ENCODE measurements at regions not wholly inside any gene's neighbourhood (a gene's known extent, or its start where the extent isn't known, plus 50 kb on each side); places are given as distances from the start of the nearest gene placed in this dataset.

- no peak overlapping the region for H3K27ac ChIP-seq (ENCODE audit: extremely low read depth, low read depth, low read length)
- H3K9me3 ChIP-seq (ENCODE audit: control insufficient read depth, insufficient read depth, low read depth, low read length), result no peaks in the 10 kb centered on the region
- no peaks in the 10 kb centered on the region for H3K36me3 ChIP-seq (ENCODE audit: control insufficient read depth in 2 of 2, insufficient read depth in 1 of 2, low read length in 2 of 2)
- no peak overlapping the region for H3K4me3 ChIP-seq (ENCODE audit: low read depth, low read length)
- POLR2A ChIA-PET, result no interaction called here
- TF ChIP-seq ZFP3 (tag by site-specific recombination; IDR thresholded peaks at IDR 0.05; ENCODE audit: low read depth), result no peak
- no peak for TF ChIP-seq SALL2 (tag by site-specific recombination; IDR thresholded peaks at IDR 0.05; ENCODE audit: borderline replicate concordance)
- TF ChIP-seq HOXC10 (CRISPR knock-in tag; IDR thresholded peaks at IDR 0.05), result no peak
- no peak for TF ChIP-seq ZNF704 (tag by site-specific recombination; IDR thresholded peaks at IDR 0.05)
- TF ChIP-seq HOXA7 (CRISPR knock-in tag; IDR thresholded peaks at IDR 0.05; ENCODE audit: borderline replicate concordance), result no peak
- TF ChIP-seq ZBTB20 (tag by site-specific recombination; IDR thresholded peaks at IDR 0.05), result no peak
- TF ChIP-seq ZNF302 (tag by site-specific recombination; IDR thresholded peaks at IDR 0.05; ENCODE audit: low read depth), result no peak
- H3K4me1 ChIP-seq (ENCODE audit: control insufficient read depth, insufficient read depth, low read length), result no peaks in the 10 kb centered on the region
- CTCF ChIA-PET, result interaction anchor here (1.2 kb wide), 1 partner anchor 264 kb away, joined by 3 read pairs; no protein-coding TSS in a partner anchor
Measured at GRCh38 chr16:54546521-54546920, 259.9 kb upstream of the IRX3 start.

- H3K4me3 ChIP-seq (ENCODE audit: low read depth, low read length), result no peak overlapping the region
- POLR2A ChIA-PET, result no interaction called here
- no peaks in the 10 kb centered on the region for H3K9me3 ChIP-seq (ENCODE audit: control insufficient read depth, insufficient read depth, low read depth, low read length)
- H3K4me1 ChIP-seq (ENCODE audit: control insufficient read depth, insufficient read depth, low read length), result no peaks in the 10 kb centered on the region
- TF ChIP-seq ZNF114 (tag by site-specific recombination; IDR thresholded peaks at IDR 0.05), result no peak
- no peak overlapping the region for H3K27ac ChIP-seq (ENCODE audit: extremely low read depth, low read depth, low read length)
- CTCF ChIA-PET, result interaction anchor here (1.2 kb wide), 1 partner anchor 263 kb away, joined by 3 read pairs; no protein-coding TSS in a partner anchor
- H3K36me3 ChIP-seq (ENCODE audit: control insufficient read depth in 2 of 2, insufficient read depth in 1 of 2, low read length in 2 of 2), result no peaks in the 10 kb centered on the region
Measured at GRCh38 chr16:54545854-54546511, 259.4 kb upstream of the IRX3 start.

- ChIA-PET POLR2A (no interaction called here), CTCF (no interaction called here)
- Histone ChIP-seq H3K36me3 (ENCODE audit: control insufficient read depth in 2 of 2, insufficient read depth in 1 of 2, low read length in 2 of 2) (no peaks in the 10 kb centered on the region), H3K4me3 (ENCODE audit: low read depth, low read length) (no peak overlapping the region), H3K9me3 (ENCODE audit: control insufficient read depth, insufficient read depth, low read depth, low read length) (no peaks in the 10 kb centered on the region), H3K27ac (ENCODE audit: extremely low read depth, low read depth, low read length) (no peak overlapping the region), H3K4me1 (ENCODE audit: control insufficient read depth, insufficient read depth, low read length) (no peaks in the 10 kb centered on the region)
- TF ChIP-seq ZSCAN16 (tag by site-specific recombination; IDR thresholded peaks at IDR 0.05) (no peak), ZXDB (tag by site-specific recombination; IDR thresholded peaks at IDR 0.05) (no peak), ZSCAN23 (tag by site-specific recombination; IDR thresholded peaks at IDR 0.05) (no peak), ZNF560 (tag by site-specific recombination; IDR thresholded peaks at IDR 0.05; ENCODE audit: borderline replicate concordance) (no peak), YY1 (tag by site-specific recombination; IDR thresholded peaks at IDR 0.05) (no peak), ZNF843 (tag by site-specific recombination; IDR thresholded peaks at IDR 0.05) (no peak), ZNF433 (tag by site-specific recombination; IDR thresholded peaks at IDR 0.05; ENCODE audit: low read depth) (no peak), ZSCAN18 (tag by site-specific recombination; IDR thresholded peaks at IDR 0.05) (no peak), SP7 (tag by site-specific recombination; IDR thresholded peaks at IDR 0.05) (no peak), ZNF138 (tag by site-specific recombination; IDR thresholded peaks at IDR 0.05; ENCODE audit: borderline replicate concordance) (no peak), ZNF837 (tag by site-specific recombination; IDR thresholded peaks at IDR 0.05) (no peak), ZNF670 (tag by site-specific recombination; IDR thresholded peaks at IDR 0.05; ENCODE audit: low read depth) (no peak), SETDB1 (IDR thresholded peaks at IDR 0.05; ENCODE audit: insufficient read length, low read length) (no peak), ZNF302 (tag by site-specific recombination; IDR thresholded peaks at IDR 0.05; ENCODE audit: low read depth) (no peak), ZNF391 (tag by site-specific recombination; IDR thresholded peaks at IDR 0.05; ENCODE audit: borderline replicate concordance, low read depth) (no peak), IKZF3 (tag by site-specific recombination; IDR thresholded peaks at IDR 0.05) (no peak)
Measured at GRCh38 chr16:54544553-54545180, 258.1 kb upstream of the IRX3 start.
